ENCODE measurements at regions not wholly inside any gene's neighbourhood (a gene's known extent, or its start where the extent isn't known, plus 50 kb on each side); places are given as distances from the start of the nearest gene placed in this dataset.
A peak's percentile ranks its signal among the peaks of the same experiment; 100 is the strongest.

GRCh38 chr3:70716832-70717231 is 404.4 kb upstream of the MDFIC2 start:
- H2AFZ ChIP-seq (ENCODE audit: control insufficient read depth, low read length): no peak overlapping the region
- no peak overlapping the region for H3K27ac ChIP-seq (ENCODE audit: control insufficient read depth, insufficient read depth, low read length)
- H3K4me1 ChIP-seq (ENCODE audit: control insufficient read depth, extremely low read depth, insufficient read depth, low read length): no peaks in the 10 kb centered on the region
- no peaks in the 10 kb centered on the region for H3K79me2 ChIP-seq (ENCODE audit: control insufficient read depth, insufficient read depth, low read length)
- no peaks in the 10 kb centered on the region for H3K9me1 ChIP-seq (ENCODE audit: control insufficient read depth, extremely low read depth, insufficient read depth, low read length)
- no peak for TF ChIP-seq EZH2 (IDR thresholded peaks at IDR 0.05; ENCODE audit: low read length)
- peak; percentile 5 to 22 (median 19) for TF ChIP-seq CTCF (optimal IDR thresholded peaks at IDR 0.05 in 1 of 3, IDR thresholded peaks at IDR 0.05 in 1 of 3, conservative IDR thresholded peaks at IDR 0.05 in 1 of 3; ENCODE audit: extremely low read depth in 1 of 3, insufficient read depth in 2 of 3, low read length in 3 of 3)
- DNase-seq (ENCODE audit: low read depth, low spot score) (no peak), FAIRE-seq (no peak)
- no peak overlapping the region for H3K4me2 ChIP-seq (ENCODE audit: control insufficient read depth, extremely low read depth, insufficient read depth, low read depth, low read length)
- no peaks in the 10 kb centered on the region for H4K20me1 ChIP-seq (ENCODE audit: control insufficient read depth, extremely low read depth, insufficient read depth, low read length)
- no peaks in the 10 kb centered on the region for H3K36me3 ChIP-seq (ENCODE audit: control insufficient read depth in 2 of 2, extremely low read depth in 1 of 2, insufficient read depth in 2 of 2, low read length in 2 of 2)
- no peak overlapping the region for H3K4me3 ChIP-seq (ENCODE audit: control insufficient read depth in 2 of 3, extremely low read depth in 1 of 3, insufficient read depth in 2 of 3, low read depth in 1 of 3, low read length in 3 of 3)
- peaks cover 6% of the 10 kb centered on the region for H3K9me3 ChIP-seq (ENCODE audit: control insufficient read depth, low read depth, low read length)
- dilution Hi-C loops (cut with MboI; ENCODE audit: extremely low pct_ligation_motif_present, low sequenced_read_pairs): no loop called here
- H3K27me3 ChIP-seq (ENCODE audit: control insufficient read depth, extremely low read depth, insufficient read depth, low read length): no peaks in the 10 kb centered on the region
- no peak overlapping the region for H3K9ac ChIP-seq (ENCODE audit: control insufficient read depth, extremely low read depth, insufficient read depth, low read length)

GRCh38 chr3:70712449-70713082 is 400.1 kb upstream of the MDFIC2 start:
- dilution Hi-C loops (cut with MboI; ENCODE audit: extremely low pct_ligation_motif_present, low sequenced_read_pairs): no loop called here
- TF ChIP-seq EZH2 (IDR thresholded peaks at IDR 0.05; ENCODE audit: low read length): no peak
- TF ChIP-seq CTCF (optimal IDR thresholded peaks at IDR 0.05 in 1 of 3, IDR thresholded peaks at IDR 0.05 in 1 of 3, conservative IDR thresholded peaks at IDR 0.05 in 1 of 3; ENCODE audit: extremely low read depth in 1 of 3, insufficient read depth in 2 of 3, low read length in 3 of 3): no peak

More at GRCh38 chr3:70712449-70713082, 400.1 kb upstream of the MDFIC2 start:
- Histone ChIP-seq H3K79me2 (ENCODE audit: control insufficient read depth, insufficient read depth, low read length) (no peaks in the 10 kb centered on the region), H3K9me3 (ENCODE audit: control insufficient read depth, low read depth, low read length) (peaks cover 6% of the 10 kb centered on the region), H3K36me3 (ENCODE audit: control insufficient read depth in 2 of 2, extremely low read depth in 1 of 2, insufficient read depth in 2 of 2, low read length in 2 of 2) (no peaks in the 10 kb centered on the region), H3K27ac (ENCODE audit: control insufficient read depth, insufficient read depth, low read length) (no peak overlapping the region), H3K9ac (ENCODE audit: control insufficient read depth, extremely low read depth, insufficient read depth, low read length) (no peak overlapping the region), H4K20me1 (ENCODE audit: control insufficient read depth, extremely low read depth, insufficient read depth, low read length) (no peaks in the 10 kb centered on the region), H3K27me3 (ENCODE audit: control insufficient read depth, extremely low read depth, insufficient read depth, low read length) (no peaks in the 10 kb centered on the region), H3K4me2 (ENCODE audit: control insufficient read depth, extremely low read depth, insufficient read depth, low read depth, low read length) (no peak overlapping the region), H3K4me1 (ENCODE audit: control insufficient read depth, extremely low read depth, insufficient read depth, low read length) (no peaks in the 10 kb centered on the region), H2AFZ (ENCODE audit: control insufficient read depth, low read length) (no peak overlapping the region), H3K9me1 (ENCODE audit: control insufficient read depth, extremely low read depth, insufficient read depth, low read length) (no peaks in the 10 kb centered on the region), H3K4me3 (ENCODE audit: control insufficient read depth in 2 of 3, extremely low read depth in 1 of 3, insufficient read depth in 2 of 3, low read depth in 1 of 3, low read length in 3 of 3) (no peak overlapping the region)
- FAIRE-seq: no peak
- DNase-seq (ENCODE audit: low read depth, low spot score): no peak
